ENCODE measurements at regions not wholly inside any gene's neighbourhood (a gene's known extent, or its start where the extent isn't known, plus 50 kb on each side); places are given as distances from the start of the nearest gene placed in this dataset.

DNA sequence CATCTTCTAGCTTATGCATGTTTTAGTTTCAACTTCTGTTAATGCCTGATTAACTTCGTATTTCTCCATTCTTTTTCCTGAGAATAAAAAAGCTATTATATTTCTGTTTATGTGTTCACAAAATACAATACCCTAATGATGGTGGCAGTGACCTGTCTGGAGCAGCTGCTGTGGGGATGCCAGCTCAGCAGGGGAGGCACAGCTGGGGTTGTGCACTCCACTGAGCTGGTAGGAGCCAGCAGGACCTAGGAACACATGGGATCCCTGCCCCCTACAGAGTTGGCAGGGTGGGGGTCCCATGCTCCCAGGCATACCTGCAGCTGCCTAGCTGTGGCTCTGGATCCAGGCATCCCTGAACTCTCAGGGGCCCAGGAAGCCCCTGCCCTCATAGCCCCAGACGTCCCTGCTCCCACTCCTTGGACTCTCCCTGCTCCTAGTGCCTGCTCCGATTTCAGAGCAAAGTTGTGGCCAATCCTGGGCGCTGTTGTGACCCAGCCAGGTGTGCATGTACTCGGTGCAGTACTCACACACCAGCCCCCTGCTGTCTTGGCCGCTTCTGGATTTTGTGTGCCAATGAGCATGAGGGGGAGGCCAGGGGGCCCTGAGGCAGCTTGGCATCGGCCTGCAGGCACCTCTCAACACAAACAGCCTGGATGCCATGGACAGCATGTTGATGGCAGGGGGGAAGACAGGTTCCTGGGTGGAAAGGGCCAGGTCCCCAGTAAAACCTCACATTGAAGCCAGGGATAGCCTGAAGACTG, 546.0 kb downstream of the ZNF804A start:
- Histone ChIP-seq H3K79me2 (ENCODE audit: control insufficient read depth, insufficient read depth, low read length) (no peaks in the 10 kb centered on the region), H3K4me3 (replicated peaks in 1 of 3; ENCODE audit: insufficient read depth in 1 of 3, low read depth in 1 of 3, low read length in 3 of 3) (no peak overlapping the region), H3K4me1 (ENCODE audit: control insufficient read depth, extremely low read depth, insufficient read depth, low read length) (no peaks in the 10 kb centered on the region), H3K9ac (replicated peaks; ENCODE audit: extremely low read depth, insufficient read depth, low read length) (no peak overlapping the region), H3K27me3 (ENCODE audit: control insufficient read depth in 2 of 2, insufficient read depth in 2 of 2, low read length in 2 of 2) (no peaks in the 10 kb centered on the region), H3K4me2 (ENCODE audit: insufficient read depth, low read length) (no peak overlapping the region), H4K20me1 (replicated peaks; ENCODE audit: control insufficient read depth, extremely low read depth, insufficient read depth, low read length) (no peaks in the 10 kb centered on the region), H3K9me3 (replicated peaks; ENCODE audit: control insufficient read depth, insufficient read depth, low read length) (no peaks in the 10 kb centered on the region), H3K9me1 (replicated peaks; ENCODE audit: control insufficient read depth, extremely low read depth, insufficient read depth, low read length) (no peaks in the 10 kb centered on the region), H3K36me3 (ENCODE audit: control insufficient read depth in 2 of 2, extremely low read depth in 1 of 2, insufficient read depth in 2 of 2, low read length in 2 of 2) (no peaks in the 10 kb centered on the region), H3K27ac (ENCODE audit: insufficient read depth, low read depth, low read length) (no peak overlapping the region), H2AFZ (ENCODE audit: low read depth, low read length) (no peak overlapping the region)
- DNase-seq (ENCODE audit: low read depth, low spot score) (no peak), FAIRE-seq (no peak)
- intact Hi-C loops (cut with micrococcal nuclease) = no loop called here
- ChIA-PET POLR2A (no interaction called here), CTCF (no interaction called here)
- dilution Hi-C loops (cut with MboI; ENCODE audit: extremely low pct_ligation_motif_present, low sequenced_read_pairs) = no loop called here
- no TSS peak for BruUV-seq (replicated peaks)
- TF ChIP-seq MYC (IDR thresholded peaks at IDR 0.05; ENCODE audit: low read depth, low read length) = no peak

DNA sequence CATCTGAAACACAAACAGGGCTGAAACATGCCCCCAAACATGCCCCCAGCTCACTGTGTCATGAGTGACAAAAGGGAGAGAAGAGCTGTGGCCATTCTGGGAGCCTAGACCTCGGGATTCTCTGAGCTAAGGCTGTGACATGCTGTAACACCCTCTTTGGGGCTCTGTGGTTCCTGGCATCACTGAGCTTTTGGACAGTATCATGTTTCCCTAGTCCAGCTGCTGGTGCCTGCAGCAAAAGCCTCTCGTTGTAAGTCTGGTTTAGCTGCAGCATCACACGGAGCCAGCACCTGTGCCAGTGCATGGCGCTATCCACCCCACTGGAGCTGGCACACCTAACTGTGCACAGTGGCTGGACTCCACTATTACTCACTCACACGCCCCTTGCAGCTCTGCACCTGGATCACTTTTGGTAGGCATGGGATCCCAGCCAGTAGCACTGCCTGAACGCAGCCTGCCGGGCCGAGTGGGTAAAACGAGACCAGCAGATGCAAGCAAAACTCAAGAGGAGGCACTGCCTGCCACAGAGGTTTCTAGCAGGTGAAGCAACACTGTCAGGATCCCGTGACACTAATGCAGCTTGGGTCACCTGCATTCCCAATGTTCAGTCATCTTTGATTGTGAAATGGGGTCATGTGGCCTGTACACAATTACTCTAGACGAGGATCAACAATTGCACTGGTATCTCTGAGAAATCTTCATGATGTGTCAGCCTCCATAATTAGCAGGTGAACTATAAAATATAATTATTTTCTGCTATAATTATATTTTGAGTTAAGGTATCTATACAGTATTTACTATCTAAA, 547.2 kb downstream of the ZNF804A start:
- no TSS peak for BruUV-seq (replicated peaks)
- Histone ChIP-seq H2AFZ (ENCODE audit: low read depth, low read length) (no peak overlapping the region), H3K27me3 (ENCODE audit: control insufficient read depth in 2 of 2, insufficient read depth in 2 of 2, low read length in 2 of 2) (no peaks in the 10 kb centered on the region), H3K9me3 (replicated peaks; ENCODE audit: control insufficient read depth, insufficient read depth, low read length) (no peaks in the 10 kb centered on the region), H3K4me1 (ENCODE audit: control insufficient read depth, extremely low read depth, insufficient read depth, low read length) (no peaks in the 10 kb centered on the region), H3K4me2 (ENCODE audit: insufficient read depth, low read length) (no peak overlapping the region), H4K20me1 (replicated peaks; ENCODE audit: control insufficient read depth, extremely low read depth, insufficient read depth, low read length) (no peaks in the 10 kb centered on the region), H3K79me2 (ENCODE audit: control insufficient read depth, insufficient read depth, low read length) (no peaks in the 10 kb centered on the region), H3K4me3 (replicated peaks in 1 of 3; ENCODE audit: insufficient read depth in 1 of 3, low read depth in 1 of 3, low read length in 3 of 3) (no peak overlapping the region), H3K36me3 (ENCODE audit: control insufficient read depth in 2 of 2, extremely low read depth in 1 of 2, insufficient read depth in 2 of 2, low read length in 2 of 2) (no peaks in the 10 kb centered on the region), H3K9me1 (replicated peaks; ENCODE audit: control insufficient read depth, extremely low read depth, insufficient read depth, low read length) (no peaks in the 10 kb centered on the region), H3K27ac (ENCODE audit: insufficient read depth, low read depth, low read length) (no peak overlapping the region), H3K9ac (replicated peaks; ENCODE audit: extremely low read depth, insufficient read depth, low read length) (no peak overlapping the region)
- intact Hi-C loops (cut with micrococcal nuclease) (no loop called here), dilution Hi-C loops (cut with MboI; ENCODE audit: extremely low pct_ligation_motif_present, low sequenced_read_pairs) (no loop called here)
- FAIRE-seq (no peak), DNase-seq (ENCODE audit: low read depth, low spot score) (no peak)
- TF ChIP-seq EZH2 (IDR thresholded peaks at IDR 0.05; ENCODE audit: borderline replicate concordance, low read depth, low read length, severe bottlenecking) (no peak), FOS (IDR thresholded peaks at IDR 0.05; ENCODE audit: borderline replicate concordance, insufficient read depth, low read length) (no peak), POLR2AphosphoS5 (IDR thresholded peaks at IDR 0.05; ENCODE audit: insufficient read depth, low read depth, low read length) (no peak)
- POLR2A ChIA-PET = no interaction called here
- CTCF ChIA-PET = interaction anchor here (1.0 kb wide), 1 partner anchor 132 kb away, joined by 3 read pairs; no protein-coding TSS in a partner anchor

Data from endothelial cell of umbilical vein (primary cell).